ENCODE measurements at regions not wholly inside any gene's neighbourhood (a gene's known extent, or its start where the extent isn't known, plus 50 kb on each side); places are given as distances from the start of the nearest gene placed in this dataset.
A peak's percentile ranks its signal among the peaks of the same experiment; 100 is the strongest.

DNA sequence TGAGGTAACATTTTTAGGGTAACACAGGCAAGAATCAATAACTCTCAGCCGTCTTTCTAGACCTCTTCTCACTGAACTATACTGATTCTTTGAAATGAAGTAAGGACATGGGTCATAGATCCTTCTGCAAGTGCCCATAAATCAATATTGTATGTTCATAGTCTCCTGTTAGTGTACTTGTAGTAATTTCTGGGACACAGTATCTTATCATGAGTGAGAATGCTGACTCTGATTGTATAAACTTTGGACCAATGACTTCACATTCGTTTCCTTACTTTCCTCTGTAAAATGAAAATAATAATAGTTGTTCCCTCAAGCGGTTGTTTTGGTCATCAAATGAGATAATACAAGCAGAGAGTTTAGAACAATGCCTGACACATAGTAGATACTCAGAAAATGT, 777.1 kb upstream of the GOLIM4 start:
- TF ChIP-seq CTCF (IDR thresholded peaks at IDR 0.05), result no peak
- TF ChIP-seq POLR2A (IDR thresholded peaks at IDR 0.05), result no peak
- no peaks in the 10 kb centered on the region for H3K4me1 ChIP-seq
- no peaks in the 10 kb centered on the region for H3K36me3 ChIP-seq (ENCODE audit: low read depth, missing control alignments)
- WGBS, 2 donors, result 88 to 91% methylated on average over 3 of the region's 3 CpGs
- H3K27me3 ChIP-seq, result no peaks in the 10 kb centered on the region
- intact Hi-C loops (cut with DNase I; ENCODE audit: low total_unique reads), result no loop called here
- no peak overlapping the region for H3K27ac ChIP-seq
- no peak overlapping the region for H3K4me3 ChIP-seq
- DNase-seq, result no peak
- no peaks in the 10 kb centered on the region for H3K9me3 ChIP-seq

DNA sequence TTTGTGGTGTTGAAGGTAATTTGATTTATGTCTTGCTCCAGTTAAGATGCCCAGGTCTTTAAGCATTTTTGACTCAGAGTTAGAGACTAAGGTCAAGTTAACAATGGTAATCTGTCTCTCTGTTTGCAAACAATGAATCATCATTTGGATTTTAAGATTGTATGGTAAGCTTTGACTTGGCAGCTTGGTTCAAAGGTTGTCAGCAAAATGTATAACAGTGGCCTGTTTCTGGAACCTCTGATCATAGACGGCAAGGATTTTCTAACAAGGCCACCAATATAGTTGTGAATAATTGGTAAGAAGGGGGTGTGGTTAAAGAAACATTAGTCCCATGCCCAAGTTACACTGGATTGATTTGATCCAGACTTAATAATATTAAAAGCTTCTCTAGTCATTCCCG, 775.2 kb upstream of the GOLIM4 start:
- Histone ChIP-seq H3K9me3 (no peaks in the 10 kb centered on the region), H3K4me3 (no peak overlapping the region), H3K27ac (no peak overlapping the region), H3K36me3 (ENCODE audit: low read depth, missing control alignments) (no peaks in the 10 kb centered on the region), H3K4me1 (no peaks in the 10 kb centered on the region), H3K27me3 (no peaks in the 10 kb centered on the region)
- DNase-seq, result no peak
- TF ChIP-seq CTCF (IDR thresholded peaks at IDR 0.05), result no peak
- no peak for TF ChIP-seq POLR2A (IDR thresholded peaks at IDR 0.05)
- WGBS, 2 donors, result 61 to 65% methylated on average over 2 of the region's 2 CpGs
- intact Hi-C loops (cut with DNase I; ENCODE audit: low total_unique reads), result no loop called here

DNA sequence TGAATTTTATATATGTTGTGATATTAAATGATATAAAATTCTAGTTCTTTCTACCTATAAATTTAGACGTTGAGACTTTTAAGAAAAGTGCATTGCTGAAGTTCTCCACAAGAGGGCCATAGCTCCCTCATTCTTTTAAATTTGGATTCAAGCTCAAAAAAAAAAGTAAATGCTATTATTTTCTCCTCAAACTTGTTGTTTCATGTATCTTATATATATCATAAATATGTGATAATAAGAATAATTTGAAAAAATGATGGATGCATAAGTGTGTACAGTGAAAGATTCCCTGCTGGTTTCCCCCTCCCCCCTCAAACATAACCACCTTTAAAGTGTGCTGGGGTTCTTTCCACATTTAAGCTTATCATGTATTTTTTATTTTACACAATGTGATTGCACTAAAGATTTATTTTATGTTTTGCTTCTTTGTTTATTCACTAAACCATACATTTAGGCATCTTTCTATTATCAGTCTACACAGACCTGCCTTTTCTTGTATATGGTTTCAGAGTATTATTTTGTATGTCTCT, 769.4 kb upstream of the GOLIM4 start:
- Histone ChIP-seq H3K36me3 (ENCODE audit: low read depth, missing control alignments) (no peaks in the 10 kb centered on the region), H3K4me3 (no peak overlapping the region), H3K4me1 (no peaks in the 10 kb centered on the region), H3K27ac (no peak overlapping the region), H3K27me3 (no peaks in the 10 kb centered on the region), H3K9me3 (no peaks in the 10 kb centered on the region)
- no peak for TF ChIP-seq POLR2A (IDR thresholded peaks at IDR 0.05)
- TF ChIP-seq CTCF (IDR thresholded peaks at IDR 0.05), result peak; percentile 22 to 82 (median 27)
- WGBS, 2 donors, result 0% methylated on average over 1 of the region's 1 CpG
- intact Hi-C loops (cut with DNase I; ENCODE audit: low total_unique reads), result no loop called here
- no peak for DNase-seq

GRCh38 chr3:168864107-168865021, 768.6 kb upstream of the GOLIM4 start:
- 51 to 62% methylated on average over 14 of the region's 14 CpGs for WGBS, 2 donors
- DNase-seq, result no peak
- Histone ChIP-seq H3K9me3 (no peaks in the 10 kb centered on the region), H3K27me3 (no peaks in the 10 kb centered on the region), H3K27ac (no peak overlapping the region), H3K4me1 (no peaks in the 10 kb centered on the region), H3K36me3 (ENCODE audit: low read depth, missing control alignments) (no peaks in the 10 kb centered on the region), H3K4me3 (no peak overlapping the region)
- intact Hi-C loops (cut with DNase I; ENCODE audit: low total_unique reads), result no loop called here
- no peak for TF ChIP-seq CTCF (IDR thresholded peaks at IDR 0.05)

DNA sequence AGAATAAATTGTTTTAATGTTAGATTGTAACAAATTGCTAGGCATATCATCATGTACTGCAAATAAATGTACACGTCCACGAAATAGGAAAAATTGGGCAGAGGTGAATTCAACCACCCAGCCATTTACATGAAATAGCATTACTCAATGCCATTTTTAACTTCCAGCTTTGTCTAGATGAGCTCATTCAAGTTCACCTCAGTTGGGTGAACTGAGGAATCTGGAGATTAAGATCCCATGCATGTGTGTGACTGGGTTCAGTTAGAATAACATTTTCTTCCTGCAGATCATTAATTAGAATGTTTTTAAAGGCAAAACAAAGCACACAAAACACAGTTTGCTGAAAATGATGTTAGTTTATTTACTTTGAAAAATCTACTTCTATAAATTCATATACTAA, 767.8 kb upstream of the GOLIM4 start:
- no peaks in the 10 kb centered on the region for H3K9me3 ChIP-seq
- no peak overlapping the region for H3K4me3 ChIP-seq
- DNase-seq, result no peak
- intact Hi-C loops (cut with DNase I; ENCODE audit: low total_unique reads), result no loop called here
- no peak overlapping the region for H3K27ac ChIP-seq
- no peaks in the 10 kb centered on the region for H3K27me3 ChIP-seq
- H3K4me1 ChIP-seq, result no peaks in the 10 kb centered on the region
- H3K36me3 ChIP-seq (ENCODE audit: low read depth, missing control alignments), result no peaks in the 10 kb centered on the region
- TF ChIP-seq CTCF (IDR thresholded peaks at IDR 0.05), result no peak
- no peak for TF ChIP-seq POLR2A (IDR thresholded peaks at IDR 0.05)
- 66 to 76% methylated on average over 2 of the region's 2 CpGs for WGBS, 2 donors

All from testis (tissue), 2 donors.